ENCODE measurements at regions not wholly inside any gene's neighbourhood (a gene's known extent, or its start where the extent isn't known, plus 50 kb on each side); places are given as distances from the start of the nearest gene placed in this dataset.

GRCh38 chr7:101767544-101767943, 49.9 kb upstream of the CUX1 start:
- TF ChIP-seq, protein P1, sequence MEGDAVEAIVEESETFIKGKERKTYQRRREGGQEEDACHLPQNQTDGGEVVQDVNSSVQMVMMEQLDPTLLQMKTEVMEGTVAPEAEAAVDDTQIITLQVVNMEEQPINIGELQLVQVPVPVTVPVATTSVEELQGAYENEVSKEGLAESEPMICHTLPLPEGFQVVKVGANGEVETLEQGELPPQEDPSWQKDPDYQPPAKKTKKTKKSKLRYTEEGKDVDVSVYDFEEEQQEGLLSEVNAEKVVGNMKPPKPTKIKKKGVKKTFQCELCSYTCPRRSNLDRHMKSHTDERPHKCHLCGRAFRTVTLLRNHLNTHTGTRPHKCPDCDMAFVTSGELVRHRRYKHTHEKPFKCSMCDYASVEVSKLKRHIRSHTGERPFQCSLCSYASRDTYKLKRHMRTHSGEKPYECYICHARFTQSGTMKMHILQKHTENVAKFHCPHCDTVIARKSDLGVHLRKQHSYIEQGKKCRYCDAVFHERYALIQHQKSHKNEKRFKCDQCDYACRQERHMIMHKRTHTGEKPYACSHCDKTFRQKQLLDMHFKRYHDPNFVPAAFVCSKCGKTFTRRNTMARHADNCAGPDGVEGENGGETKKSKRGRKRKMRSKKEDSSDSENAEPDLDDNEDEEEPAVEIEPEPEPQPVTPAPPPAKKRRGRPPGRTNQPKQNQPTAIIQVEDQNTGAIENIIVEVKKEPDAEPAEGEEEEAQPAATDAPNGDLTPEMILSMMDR (IDR thresholded peaks at IDR 0.05; ENCODE audit: extremely low read depth in 1 of 2, insufficient read depth in 1 of 2, low read depth in 1 of 2, low read length in 2 of 2): no peak
- TF ChIP-seq POLR2A (IDR thresholded peaks at IDR 0.05; ENCODE audit: low read depth, low read length) (no peak), MAX (IDR thresholded peaks at IDR 0.05; ENCODE audit: insufficient read depth, insufficient read length) (no peak), JUN (IDR thresholded peaks at IDR 0.05; ENCODE audit: borderline replicate concordance, insufficient read depth, insufficient read length, low read depth) (no peak), EZH2 (IDR thresholded peaks at IDR 0.05; ENCODE audit: borderline replicate concordance, low read depth, low read length, severe bottlenecking) (no peak), POLR2AphosphoS5 (IDR thresholded peaks at IDR 0.05; ENCODE audit: insufficient read depth, low read depth, low read length) (no peak), FOS (IDR thresholded peaks at IDR 0.05; ENCODE audit: borderline replicate concordance, insufficient read depth, low read length) (no peak), MYC (IDR thresholded peaks at IDR 0.05; ENCODE audit: low read depth, low read length) (no peak), GATA2 (IDR thresholded peaks at IDR 0.05; ENCODE audit: insufficient read depth, insufficient read length, low read depth, low read length) (no peak)
